Iris pigment epithelial cell (primary cell): ENCODE measurements at regions not wholly inside any gene's neighbourhood (a gene's known extent, or its start where the extent isn't known, plus 50 kb on each side); places are given as distances from the start of the nearest gene placed in this dataset.

Source experiments
- DNase-seq: peaks from one replicate; pipeline ENCODE4 v3.0.0-alpha.2; 2011; ENCODE audit warnings: low read depth

DNA sequence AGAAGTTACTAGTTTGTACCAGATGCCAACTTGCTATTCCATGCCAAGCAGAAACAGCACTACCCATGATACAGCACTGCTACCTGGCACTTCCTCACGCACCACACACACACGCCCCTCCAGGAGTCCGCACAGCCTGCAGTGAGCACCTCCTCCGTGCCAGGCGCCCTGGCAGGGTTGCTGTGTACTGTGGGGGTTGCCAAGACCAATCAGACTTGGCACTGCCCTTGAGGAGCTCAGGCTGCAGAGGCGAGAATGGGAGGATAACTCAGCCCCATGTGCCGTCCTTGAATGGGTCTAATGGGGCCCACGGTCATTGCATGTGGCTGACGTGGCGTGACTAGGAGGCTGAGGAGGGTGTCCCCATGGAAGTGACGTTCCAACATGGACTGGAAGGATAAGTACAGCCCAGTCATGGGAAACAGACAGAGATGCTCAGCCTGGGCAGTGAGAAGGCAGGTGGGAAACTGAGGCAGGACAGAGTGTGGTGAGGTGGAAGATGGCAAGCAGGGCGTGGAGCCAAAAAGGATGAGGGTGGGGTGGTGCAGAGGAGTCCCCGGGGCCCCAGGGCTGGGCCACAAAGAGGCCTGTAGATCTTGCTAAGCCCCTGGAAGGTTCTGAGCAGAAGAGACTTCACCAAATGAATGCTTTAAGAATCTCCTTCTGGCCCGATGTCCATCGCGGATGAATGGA, 65.3 kb upstream of the C14orf180 start:
- no peak for DNase-seq

DNA sequence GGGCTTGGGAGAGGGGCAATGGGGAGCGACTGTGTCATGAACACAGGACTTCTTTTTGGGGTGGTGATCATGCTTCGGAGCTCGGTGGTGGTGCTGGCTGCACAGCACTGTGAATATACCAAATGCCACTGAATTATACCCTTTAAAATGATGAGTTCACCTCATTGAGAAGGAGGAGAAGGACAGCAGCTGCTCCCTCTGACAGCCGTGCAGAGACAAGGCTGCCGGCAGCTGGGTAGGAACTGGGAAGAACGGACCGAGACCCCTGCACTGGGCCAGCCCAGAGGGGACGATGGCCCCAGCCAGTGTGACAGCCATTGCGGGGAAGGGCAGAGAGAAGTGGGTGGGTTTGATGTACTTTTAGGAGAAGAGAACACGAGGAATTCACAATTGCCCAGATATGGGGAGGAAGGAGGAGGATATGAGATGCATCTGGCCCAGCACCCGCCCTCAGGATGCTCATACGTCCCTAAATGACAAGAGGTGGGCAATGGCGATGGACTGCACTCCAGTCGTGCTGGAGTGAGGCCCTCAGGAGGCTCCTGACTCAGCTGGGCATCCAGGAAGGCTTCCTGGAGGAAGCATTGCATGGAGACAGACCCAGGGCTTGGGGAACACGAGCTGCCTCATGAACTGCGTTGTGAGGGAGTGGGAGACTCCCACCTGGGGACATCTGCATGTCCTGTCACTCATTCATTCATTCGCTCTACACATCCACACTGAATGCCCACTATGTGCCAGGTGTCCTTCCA, 64.3 kb upstream of the C14orf180 start:
- DNase-seq = no peak

DNA sequence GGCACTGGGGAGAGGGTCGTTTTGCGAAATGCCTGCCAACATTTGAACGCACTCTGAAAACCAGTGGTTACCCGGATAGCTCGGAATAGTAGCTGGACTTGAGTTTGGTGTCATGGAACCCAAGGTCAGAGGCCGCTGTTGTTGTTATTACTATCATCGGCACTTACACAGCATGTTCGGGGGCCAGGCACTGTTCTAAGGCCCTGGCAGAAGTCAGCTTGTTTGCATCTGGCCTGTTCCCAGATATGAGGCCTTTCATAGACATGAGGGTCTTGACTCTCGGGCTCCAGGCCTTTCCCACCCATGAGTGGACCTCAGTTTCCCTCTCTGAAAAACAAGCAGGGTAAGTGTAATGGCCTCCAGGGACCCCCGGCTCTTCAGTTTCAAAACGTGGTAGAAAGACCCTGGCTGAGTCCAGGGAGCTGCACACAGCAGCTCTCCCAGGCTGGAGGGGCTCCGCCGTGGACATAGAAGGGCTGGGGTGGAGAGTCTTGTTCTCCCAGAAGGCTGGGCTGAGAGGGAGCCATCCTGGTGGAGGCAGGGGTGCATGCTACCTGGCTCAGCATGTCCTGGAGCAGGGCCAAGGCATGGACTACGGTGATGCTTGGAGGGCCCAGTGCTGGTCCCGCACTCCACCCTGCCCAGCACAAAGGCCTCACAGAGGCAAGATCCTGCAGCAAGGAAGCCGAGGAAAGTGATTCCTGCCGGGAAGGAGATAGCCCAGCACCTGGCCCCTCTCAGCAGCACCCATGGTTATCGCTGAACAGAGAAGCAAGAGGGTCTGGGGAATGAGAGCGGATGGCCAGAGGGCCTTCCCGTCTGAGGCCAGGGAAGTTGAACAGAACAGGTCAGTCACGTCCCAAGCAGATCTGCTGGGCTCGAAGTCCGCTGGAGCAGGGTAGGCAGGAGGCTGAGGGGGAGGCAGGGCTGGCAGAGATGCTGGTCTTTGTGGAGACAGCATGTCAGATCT, 63.5 kb upstream of the C14orf180 start:
- no peak for DNase-seq

DNA sequence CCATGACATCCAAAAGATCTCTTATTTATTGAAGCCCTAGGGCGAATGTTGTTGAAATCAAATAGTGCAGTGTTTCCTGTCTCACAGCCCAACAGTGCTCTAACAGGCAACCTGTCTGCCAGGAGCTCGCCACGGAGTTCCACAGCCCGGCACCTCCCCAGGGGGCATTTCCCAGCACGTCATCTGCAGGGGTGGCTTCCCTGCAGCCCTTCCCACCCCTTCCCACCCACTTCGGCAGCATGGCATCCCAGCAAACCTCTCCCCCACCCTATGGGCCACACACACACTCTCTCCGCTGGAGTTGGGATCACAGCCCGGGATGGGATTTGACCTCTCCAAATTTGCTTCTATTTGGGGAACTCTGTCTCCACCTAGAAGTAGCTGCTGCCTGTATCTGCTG, 62.7 kb upstream of the C14orf180 start:
- DNase-seq = no peak

DNA sequence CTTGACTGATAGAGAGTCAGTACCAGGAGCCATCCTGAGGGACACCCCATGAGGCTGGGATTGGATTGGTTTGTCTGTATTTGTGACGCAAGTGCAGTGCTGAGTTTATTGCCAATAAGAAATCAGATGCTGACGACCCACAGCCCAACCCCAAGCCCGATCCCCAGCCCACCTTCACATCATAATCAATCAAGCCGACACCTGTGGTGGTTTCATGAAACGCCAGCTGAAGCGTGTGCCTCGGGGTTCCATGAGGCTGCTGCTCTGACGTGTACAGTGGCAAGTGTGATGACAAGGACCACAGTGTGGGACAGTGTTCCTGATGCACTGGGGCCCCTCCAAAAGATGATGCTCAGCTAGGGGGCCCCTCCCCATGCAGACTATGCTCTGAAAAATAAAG, 62.1 kb upstream of the C14orf180 start:
- no peak for DNase-seq

DNA sequence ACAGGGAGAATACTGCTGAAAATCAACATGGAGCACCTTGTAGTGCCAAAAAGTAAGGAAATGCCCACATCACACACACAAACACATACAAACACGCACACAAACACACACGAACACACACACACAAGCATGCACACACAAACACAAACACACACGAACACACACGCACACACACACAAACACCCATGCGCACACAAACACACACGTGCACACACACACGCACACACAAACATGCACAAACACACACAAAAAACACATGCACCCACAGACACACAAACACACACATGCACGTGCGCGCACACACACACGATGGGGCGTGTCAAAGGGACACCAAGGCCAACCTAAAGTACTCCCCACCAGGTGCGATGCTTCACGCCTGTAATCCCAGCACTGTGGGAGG, 61.7 kb upstream of the C14orf180 start:
- no peak for DNase-seq

DNA sequence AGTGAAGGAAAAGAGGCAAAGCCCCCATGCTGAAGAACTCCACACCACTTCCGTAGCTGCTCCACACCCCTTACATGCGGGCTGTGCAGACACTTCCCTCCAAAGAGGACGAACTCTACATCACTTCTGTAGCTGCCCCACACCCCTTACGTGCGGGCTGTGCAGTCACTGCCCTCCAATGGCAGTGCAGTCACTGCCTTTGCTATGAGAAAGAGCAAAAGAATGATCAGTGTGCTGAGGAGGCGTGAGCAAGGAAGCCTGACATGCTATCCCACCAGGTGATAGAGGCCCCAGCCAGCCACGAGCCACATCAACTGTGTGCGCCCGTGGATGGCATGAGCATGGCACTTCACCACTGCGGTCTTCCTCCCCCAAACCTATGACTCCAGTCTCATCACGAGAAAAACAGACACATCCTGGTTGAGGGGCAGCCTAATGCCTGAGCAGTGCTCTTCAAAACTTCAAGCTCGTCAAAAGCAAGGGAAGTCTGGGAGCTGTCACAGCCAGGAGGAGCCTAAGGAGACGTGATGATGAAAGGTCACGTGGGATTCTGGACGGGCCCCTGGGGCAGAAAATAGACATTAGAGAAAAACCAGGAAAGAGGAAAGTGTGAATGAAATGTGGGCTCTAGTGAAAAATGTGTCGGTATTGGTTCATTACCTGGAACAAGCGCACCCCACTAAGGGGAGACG, 60.8 kb upstream of the C14orf180 start:
- no peak for DNase-seq

DNA sequence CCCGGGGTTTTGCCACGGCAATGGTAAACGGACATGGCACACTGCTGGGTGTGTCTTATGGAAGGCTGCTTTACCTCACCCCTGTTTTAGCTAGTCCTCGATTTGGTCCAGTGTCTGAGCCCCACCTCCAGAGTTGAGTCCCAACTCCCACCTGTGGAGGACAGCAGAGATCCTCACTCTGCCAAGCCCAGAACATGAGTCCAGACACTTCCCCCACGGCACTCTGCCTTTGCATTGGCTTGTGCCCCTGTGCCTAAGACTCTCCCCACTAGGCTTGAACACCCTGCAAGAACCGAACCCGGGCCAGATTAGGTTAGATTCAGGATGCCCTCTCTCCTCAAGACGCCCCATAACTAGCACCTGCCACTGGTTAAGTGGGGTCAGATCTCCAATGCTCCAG, 59.8 kb upstream of the C14orf180 start:
- DNase-seq = no peak

DNA sequence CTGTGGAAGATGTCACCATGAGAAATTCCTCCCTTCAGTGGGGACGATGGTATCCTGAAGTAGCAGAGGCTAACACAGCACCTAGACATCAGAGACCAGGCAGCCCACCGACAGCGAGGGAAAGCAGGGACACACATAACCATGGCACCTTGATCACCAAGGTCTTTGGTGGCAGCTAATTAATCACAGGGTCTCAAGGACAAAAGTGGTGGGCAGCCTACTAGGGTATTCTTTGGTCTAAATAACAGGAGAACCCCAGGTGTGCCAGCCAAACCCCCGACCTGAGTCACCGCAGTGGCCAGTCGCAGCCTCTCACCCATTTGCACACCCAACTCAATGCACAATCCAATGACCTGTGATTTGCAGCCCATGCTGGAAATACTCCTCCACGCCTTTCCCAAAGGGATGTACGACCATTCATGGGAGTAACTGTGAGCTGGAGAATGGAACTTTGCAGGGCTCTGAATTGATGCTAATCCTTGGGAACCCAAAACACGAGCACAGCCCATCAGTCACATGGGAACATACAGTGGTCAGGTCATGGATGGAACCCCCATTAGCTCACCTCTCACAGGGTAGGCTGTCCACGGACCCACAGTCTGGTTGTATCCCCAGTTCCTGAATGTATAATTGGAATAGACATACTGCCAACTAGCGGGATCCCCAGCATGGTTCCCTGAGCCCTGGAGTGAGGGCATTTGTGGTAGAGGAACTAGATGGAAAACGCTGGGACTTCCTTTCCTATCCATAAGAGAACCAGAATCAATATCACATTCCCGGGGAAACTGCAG, 58.7 kb upstream of the C14orf180 start:
- no peak for DNase-seq

DNA sequence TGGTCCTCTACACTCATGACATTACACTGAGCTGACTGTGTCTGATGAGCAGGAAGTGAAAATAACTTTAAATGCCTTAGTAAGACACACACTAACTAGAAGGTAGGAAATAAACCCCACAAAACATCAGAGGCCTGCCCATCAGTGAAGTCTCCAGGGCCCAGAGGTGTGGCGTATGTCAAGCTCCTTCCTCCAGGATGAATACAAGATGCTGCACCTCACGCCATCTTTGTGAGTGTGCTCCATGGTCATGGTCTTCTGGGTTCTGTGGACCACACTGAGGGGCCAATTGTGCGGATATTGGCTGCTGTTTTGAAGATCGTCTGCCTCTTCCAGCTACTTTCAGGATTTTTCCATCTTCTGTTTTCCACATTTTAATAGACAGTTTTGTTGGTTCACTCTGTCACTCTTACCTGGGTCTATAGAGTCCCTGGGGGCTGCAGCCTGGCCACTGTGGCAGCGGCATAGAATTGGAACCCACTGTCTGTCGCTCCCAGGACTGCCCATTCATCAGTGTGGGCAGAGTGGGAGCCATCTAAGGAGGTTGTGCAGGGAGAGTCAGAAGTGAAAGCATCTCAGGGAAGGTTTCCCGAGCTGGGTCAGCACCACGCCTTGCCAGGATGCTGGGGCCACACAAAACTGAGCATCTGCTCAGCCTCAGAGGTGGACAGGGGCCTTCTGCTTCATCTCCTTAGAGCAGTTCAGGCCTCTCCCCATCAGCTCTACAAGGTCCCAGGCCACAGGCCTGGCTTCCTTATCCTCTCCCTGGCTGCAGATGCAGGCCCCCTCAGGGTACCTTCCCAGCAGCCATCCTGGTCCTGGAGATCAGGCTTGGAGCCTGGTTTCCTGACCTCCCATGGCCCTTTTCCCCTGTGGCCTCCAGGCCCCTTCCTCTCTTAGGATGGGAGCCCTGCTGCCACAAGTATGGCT, 57.5 kb upstream of the C14orf180 start:
- no peak for DNase-seq

DNA sequence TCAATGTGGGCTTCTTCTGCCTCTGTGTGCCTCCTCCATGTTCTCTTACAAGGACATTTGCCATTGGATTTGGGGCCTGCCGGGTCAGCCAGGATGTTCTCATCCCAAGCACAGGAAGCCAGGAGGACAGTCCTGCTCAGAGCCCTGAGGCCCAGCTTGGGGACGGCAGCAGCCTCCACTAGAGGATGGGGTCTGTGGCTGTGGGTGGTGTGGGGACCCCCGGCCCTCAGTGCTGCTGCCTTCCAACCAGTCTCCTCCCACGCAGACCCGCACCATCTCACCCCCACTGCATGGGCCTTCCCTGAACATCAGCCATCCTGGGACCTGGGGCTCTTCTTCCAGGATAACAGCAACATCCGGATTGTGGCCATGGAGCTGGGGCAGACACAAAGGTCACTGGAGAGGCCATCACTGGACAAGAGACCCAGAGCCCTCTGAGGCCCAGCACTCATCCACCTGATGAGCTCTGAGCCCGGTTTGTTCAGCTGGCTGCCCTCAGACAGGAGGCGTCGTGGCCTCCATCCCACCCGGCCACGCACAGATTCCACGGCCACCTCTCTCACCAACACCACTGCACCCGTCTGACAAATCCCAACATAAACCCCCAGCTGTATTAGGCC, 56.5 kb upstream of the C14orf180 start:
- DNase-seq = no peak

DNA sequence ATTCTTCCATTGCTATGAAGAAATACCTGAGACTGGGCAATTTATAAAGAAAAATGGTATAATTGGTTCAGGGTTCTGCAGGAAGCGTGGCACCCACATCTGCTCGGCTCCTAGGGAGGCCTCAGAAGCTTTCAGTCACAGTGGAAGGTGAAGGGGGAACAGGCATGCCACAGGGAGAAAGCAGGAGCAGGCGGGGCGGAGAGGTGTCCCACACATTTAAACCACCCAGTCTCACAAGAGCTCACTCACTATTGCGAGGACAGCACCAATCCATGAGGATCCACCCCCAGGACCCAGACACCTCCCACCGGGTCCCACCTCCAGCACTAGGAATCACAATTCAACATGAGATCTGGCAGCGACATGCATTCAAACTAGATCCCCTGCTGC, 56.0 kb upstream of the C14orf180 start:
- no peak for DNase-seq

DNA sequence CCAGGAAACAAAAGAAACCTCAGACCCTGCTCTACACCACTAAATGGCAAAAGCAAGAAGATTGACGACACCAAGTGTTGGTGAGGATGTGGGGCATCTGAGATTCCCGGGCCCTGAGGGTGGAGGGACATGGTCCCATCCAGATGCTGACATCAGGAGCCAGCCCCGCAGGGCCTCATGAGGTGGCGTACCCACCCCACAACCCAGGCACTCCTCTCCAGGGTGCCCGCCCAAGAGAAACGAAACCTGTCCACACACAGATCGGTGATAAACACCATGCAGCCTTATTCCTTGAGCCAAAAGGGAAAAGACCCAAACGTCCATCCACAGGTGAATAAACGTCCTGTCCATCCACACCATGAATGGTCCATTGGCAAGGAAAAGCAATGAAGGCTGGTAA, 54.8 kb upstream of the C14orf180 start:
- no peak for DNase-seq

DNA sequence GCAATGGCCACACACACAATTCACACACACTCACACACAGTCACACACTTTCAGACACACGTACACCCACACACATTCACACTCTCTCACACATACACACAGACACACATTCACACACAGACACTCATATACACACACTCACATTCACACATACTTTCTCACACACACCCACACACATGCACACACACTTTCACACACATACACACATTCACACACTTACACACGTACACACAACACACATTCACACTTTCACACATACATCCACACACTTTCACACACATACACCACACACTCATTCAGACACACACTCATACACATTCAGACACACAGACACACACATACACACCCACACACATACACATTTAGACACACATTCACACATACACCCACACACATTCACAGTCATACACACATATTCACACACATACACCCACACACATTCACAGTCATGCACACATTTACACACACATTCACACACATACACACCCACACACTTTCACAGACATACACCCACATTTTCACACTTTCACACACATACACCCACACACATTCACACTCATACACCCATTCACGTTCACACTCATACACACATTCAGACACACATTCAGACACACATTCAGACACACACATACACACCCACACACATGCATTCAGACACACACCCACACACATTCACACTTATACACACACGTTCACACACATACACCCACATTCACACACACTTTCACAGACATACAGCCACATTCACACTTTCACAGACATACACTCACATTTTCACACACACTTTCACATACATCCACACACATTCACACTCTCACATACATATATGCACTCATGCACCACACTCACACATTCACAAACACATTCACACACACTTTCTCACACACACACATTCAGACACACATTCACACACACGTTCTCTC, 52.6 kb upstream of the C14orf180 start:
- DNase-seq = no peak

DNA sequence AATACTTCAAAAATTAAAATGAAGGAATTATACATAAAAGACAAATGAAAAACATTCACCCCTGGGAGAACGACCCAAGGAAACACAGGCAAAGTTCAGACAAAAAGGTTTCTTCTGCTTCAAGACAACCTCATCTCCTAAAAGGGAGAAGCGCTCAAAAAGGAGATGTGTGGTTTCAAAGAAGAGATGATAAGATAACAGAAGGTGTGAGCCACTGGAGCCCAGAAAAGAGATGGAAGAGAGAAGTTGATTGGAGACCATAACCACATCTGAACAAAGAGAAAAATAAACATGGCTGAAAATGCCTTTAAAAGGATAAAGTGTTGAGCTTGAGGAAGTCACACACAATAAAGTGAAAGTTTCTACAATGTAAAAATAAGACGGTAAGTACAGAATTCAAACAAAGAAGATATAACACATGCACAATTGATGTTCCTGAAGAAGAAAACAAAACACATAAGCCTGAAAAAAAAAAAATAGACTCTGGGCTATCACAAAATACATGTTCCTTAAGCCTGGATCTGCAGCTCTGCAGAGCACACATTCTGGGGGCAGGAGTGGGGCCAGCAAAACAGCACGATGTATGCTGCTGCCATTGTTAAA, 51.6 kb upstream of the C14orf180 start:
- no peak for DNase-seq

DNA sequence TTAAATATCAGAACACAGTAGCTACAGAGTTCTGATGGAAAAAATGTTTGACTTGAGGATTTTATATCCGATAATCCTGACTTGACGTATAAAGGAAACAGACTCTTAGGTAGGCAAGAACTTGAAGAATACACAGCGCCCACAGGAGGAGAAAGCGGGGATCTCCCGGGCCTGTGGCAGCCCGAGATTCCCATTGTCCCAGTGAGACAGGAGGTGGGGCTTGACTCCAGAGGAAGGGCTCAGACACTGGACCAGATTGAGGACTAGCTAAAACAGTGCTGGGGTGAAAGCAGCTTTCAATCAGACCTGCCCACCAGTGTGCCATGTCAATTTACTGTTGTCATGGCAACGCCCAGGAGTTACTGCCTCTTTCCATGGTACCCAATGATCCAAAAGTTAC, 51.1 kb upstream of the C14orf180 start:
- no peak for DNase-seq
